AG04449 (cell line): ENCODE measurements at regions not wholly inside any gene's neighbourhood (a gene's known extent, or its start where the extent isn't known, plus 50 kb on each side); places are given as distances from the start of the nearest gene placed in this dataset.

ENCODE experiments used
- CTCF ChIA-PET: fragments of 350-600 bp; formaldehyde crosslinking; extraction: SDS; loops from one replicate; lab custom pipeline; 2021; ENCODE audit warnings: antibody characterized with exemption; lab: Yijun Ruan, JAX
- POLR2A ChIA-PET: fragments of 400-600, 350-600 bp; formaldehyde crosslinking; extraction: SDS; loops from one replicate; lab custom pipeline; 2020; ENCODE audit warnings: antibody characterized with exemption, inconsistent platforms; lab: Yijun Ruan, JAX
- DNase-seq: peaks from one replicate; pipeline ENCODE4 v3.0.0-alpha.2; 2010; ENCODE audit warnings: low read depth, low spot score
- H3K4me3 ChIP-seq: 2 replicates; pipeline ENCODE4 v1.5.1; 2011; ENCODE audit warnings: low read depth, mild to moderate bottlenecking, control low read depth, low read length
- CTCF ChIP-seq: IDR thresholded peaks from one replicate; pipeline ENCODE4 v1.5.1; 2011; ENCODE audit warnings: mild to moderate bottlenecking, moderate library complexity, low read length, control low read depth, inconsistent platforms; ENCODE audit not compliant: insufficient read depth; ENCODE audit errors: missing control alignments

GRCh38 chr16:79417601-79418008, 182.9 kb downstream of the MAF start:
- TF ChIP-seq CTCF: no peak
- POLR2A ChIA-PET: no interaction called here
- CTCF ChIA-PET: no interaction called here
- no peak for DNase-seq
- H3K4me3 ChIP-seq: no peak overlapping the region

DNA sequence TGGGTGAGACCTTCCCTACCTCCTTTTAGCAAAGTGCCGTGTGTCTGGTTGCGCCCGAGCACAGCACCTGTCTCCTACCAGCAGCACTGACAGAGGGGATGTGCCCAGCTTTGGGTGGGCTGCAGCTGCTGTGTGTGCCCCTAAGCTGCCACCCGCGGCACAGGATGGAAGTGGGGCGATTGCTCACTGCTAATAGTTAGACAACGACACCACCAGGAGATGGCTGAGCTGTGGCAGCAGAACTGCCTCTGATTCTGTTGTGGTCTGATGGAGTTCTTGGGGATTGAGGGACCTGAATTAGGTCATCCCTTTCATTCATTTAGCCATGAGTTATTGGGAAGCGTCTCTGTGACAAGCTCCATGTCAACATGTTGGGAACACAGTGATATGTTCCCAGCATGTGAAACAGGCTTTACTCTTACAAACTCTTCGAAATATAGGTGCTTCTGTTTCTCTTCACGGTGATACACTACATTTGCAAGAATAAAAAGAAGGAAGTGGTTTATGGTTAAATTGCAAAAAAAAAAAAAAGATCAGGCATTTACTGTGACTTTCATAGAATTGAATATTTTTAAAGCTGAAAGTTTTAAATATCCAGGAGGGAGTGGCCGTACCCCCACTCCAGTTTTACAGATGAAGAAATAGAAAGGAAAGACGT, 184.4 kb downstream of the MAF start:
- no peak for TF ChIP-seq CTCF
- POLR2A ChIA-PET: no interaction called here
- no peak overlapping the region for H3K4me3 ChIP-seq
- DNase-seq: no peak
- CTCF ChIA-PET: no interaction called here

DNA sequence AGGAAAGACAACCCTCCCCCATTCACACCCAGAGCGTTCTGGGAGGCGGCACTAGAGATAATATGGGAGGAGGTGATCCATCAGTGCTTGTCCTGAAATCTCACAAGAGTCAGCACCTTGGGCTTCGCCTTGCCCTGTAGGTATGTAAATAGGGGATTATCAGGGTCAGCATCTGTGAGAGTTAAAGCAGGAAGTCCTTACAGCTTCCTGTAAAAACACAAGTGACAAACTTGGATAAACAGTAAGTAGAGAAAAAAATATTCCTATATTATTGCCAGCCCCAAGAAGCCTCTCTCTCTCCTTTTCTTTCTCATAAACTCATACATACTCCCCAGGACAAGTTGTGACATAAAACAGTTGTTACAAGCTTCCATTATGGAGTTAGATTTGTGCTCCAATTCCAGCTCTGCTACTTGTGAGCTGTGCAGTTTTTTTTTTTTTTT, 187.7 kb downstream of the MAF start:
- no peak for TF ChIP-seq CTCF
- H3K4me3 ChIP-seq: no peak overlapping the region
- POLR2A ChIA-PET: no interaction called here
- CTCF ChIA-PET: no interaction called here
- DNase-seq: no peak

- ChIA-PET CTCF (no interaction called here), POLR2A (no interaction called here)
- TF ChIP-seq CTCF: no peak
- no peak overlapping the region for H3K4me3 ChIP-seq
- no peak for DNase-seq
Observed at GRCh38 chr16:79411805-79412204, 188.7 kb downstream of the MAF start.

- no peak for TF ChIP-seq CTCF
- CTCF ChIA-PET: no interaction called here
- no peak for DNase-seq
- POLR2A ChIA-PET: no interaction called here
- no peak overlapping the region for H3K4me3 ChIP-seq
Observed at GRCh38 chr16:79411357-79411756, 189.2 kb downstream of the MAF start.

DNA sequence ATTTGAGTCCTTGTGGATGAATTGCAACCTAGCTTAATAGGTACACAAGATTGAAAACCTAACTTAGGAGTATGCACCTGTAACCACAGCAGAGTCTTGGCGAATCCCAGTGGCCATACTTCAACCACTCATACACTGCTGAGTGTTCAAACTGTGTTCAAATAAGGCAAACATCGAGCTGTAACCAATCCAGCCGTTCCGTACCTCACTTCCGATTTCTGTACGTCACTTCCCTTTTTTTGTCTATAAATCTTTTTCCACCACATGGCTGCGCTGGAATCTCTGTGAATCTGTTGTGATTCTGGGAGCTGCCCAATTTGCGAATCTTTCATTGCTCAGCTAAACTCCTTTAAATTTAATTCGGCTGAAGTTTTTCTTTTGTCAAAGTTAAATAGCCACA, 190.6 kb downstream of the MAF start:
- no peak for TF ChIP-seq CTCF
- DNase-seq: no peak
- CTCF ChIA-PET: no interaction called here
- POLR2A ChIA-PET: no interaction called here
- H3K4me3 ChIP-seq: no peak overlapping the region
